PC-9 (cell line): ENCODE measurements at regions not wholly inside any gene's neighbourhood (a gene's known extent, or its start where the extent isn't known, plus 50 kb on each side); places are given as distances from the start of the nearest gene placed in this dataset.
A peak's percentile ranks its signal among the peaks of the same experiment; 100 is the strongest.

Experiments
- BruUV-seq: library from RNA; stranded (reverse); fragments of 400-500 nt; replicated peaks from 2 replicates; lab custom pipeline; 2021; lab: Mats Ljungman, UMichigan
- CTCF ChIA-PET: fragments of 300-600 bp; sonication (Branson Sonifier 250); formaldehyde crosslinking; loops from one replicate; lab custom pipeline; 2022; ENCODE audit warnings: antibody characterized with exemption; lab: Charles Lee
- POLR2A ChIA-PET: fragments of 300-600 bp; sonication (Branson Sonifier 250); formaldehyde crosslinking; loops from one replicate; lab custom pipeline; 2022; ENCODE audit warnings: antibody characterized with exemption; ENCODE audit not compliant: unreplicated experiment; lab: Charles Lee
- DNase-seq, 2 experiments: peaks; one replicate each; pipeline versions ENCODE4 v3.0.0 to v3.0.0-alpha.2; 2015 to 2022; ENCODE audit warnings: mixed read lengths in 1 of 2
- H2AFZ ChIP-seq: fragments of 200-600 bp; sonication (generic); 2 replicates; pipeline ENCODE4 v1.8.1; 2017; ENCODE audit warnings: antibody characterized with exemption
- H3F3A ChIP-seq: fragments of 200-600 bp; sonication (generic); 2 replicates; pipeline ENCODE4 v1.8.1; 2017; ENCODE audit warnings: antibody characterized with exemption, mild to moderate bottlenecking, low read depth; ENCODE audit not compliant: insufficient read depth
- H3K27ac ChIP-seq: fragments of 200-600 bp; sonication (generic); 2 replicates; pipeline ENCODE4 v1.6.1; 2016; ENCODE audit warnings: mixed run types
- H3K27me3 ChIP-seq: fragments of 200-600 bp; sonication (generic); 2 replicates; pipeline ENCODE4 v1.6.1; 2016; ENCODE audit warnings: low read depth, mixed run types; ENCODE audit not compliant: insufficient read depth
- H3K36me3 ChIP-seq: fragments of 200-600 bp; sonication (generic); 2 replicates; pipeline ENCODE4 v1.6.1; 2016; ENCODE audit warnings: low read depth, mixed run types
- H3K4me1 ChIP-seq: fragments of 200-600 bp; sonication (generic); replicated peaks from 2 replicates; pipeline ENCODE4 v1.6.1; 2016; ENCODE audit warnings: mixed run types; ENCODE audit not compliant: insufficient read depth
- H3K4me2 ChIP-seq: fragments of 200-600 bp; sonication (generic); 2 replicates; pipeline ENCODE4 v1.6.1; 2017; ENCODE audit warnings: mixed run types
- H3K4me3 ChIP-seq: fragments of 200-600 bp; sonication (generic); 2 replicates; pipeline ENCODE4 v1.6.1; 2016; ENCODE audit warnings: mixed run types
- H3K79me2 ChIP-seq: fragments of 200-600 bp; sonication (generic); 2 replicates; pipeline ENCODE4 v1.6.1; 2017; ENCODE audit warnings: low read depth, mixed run types
- H3K9me2 ChIP-seq: fragments of 200-600 bp; sonication (generic); 2 replicates; pipeline ENCODE4 v1.8.1; 2017; ENCODE audit warnings: mild to moderate bottlenecking; ENCODE audit not compliant: insufficient read depth
- H3K9me3 ChIP-seq: fragments of 200-600 bp; sonication (generic); 2 replicates; pipeline ENCODE4 v1.8.1; 2016; ENCODE audit warnings: low read depth; ENCODE audit not compliant: insufficient read depth
- H4K20me1 ChIP-seq: fragments of 200-600 bp; sonication (generic); 2 replicates; pipeline ENCODE4 v1.8.1; 2017; ENCODE audit not compliant: insufficient read depth
- CTCF ChIP-seq: fragments of 200-600 bp; sonication (generic); conservative IDR thresholded peaks from 2 replicates; pipeline ENCODE4 v1.6.1; 2017; ENCODE audit warnings: mixed run types, antibody characterized with exemption, mild to moderate bottlenecking, moderate library complexity
- EZH2 ChIP-seq: fragments of 200-600 bp; sonication (generic); IDR thresholded peaks from 2 replicates; pipeline ENCODE4 v1.8.0; 2017; ENCODE audit warnings: antibody characterized with exemption, low read depth
- intact Hi-C: fragments of 100-400 bp; cut with micrococcal nuclease; formaldehyde crosslinking; loops from one replicate; pipeline ENCODE4 v1.10.0; 2022; ENCODE audit not compliant: unreplicated experiment

GRCh38 chr3:17915341-17915740 lies 172.9 kb upstream of the TBC1D5 start:
- peak overlapping the region; percentile 66 for H3K27ac ChIP-seq
- H3K4me3 ChIP-seq: no peak overlapping the region
- no peaks in the 10 kb centered on the region for H4K20me1 ChIP-seq
- H3K9me3 ChIP-seq: no peaks in the 10 kb centered on the region
- peak overlapping the region; percentile 72; the same call in 1 of the 2 replicates for H2AFZ ChIP-seq
- DNase-seq: peak; percentile 14 to 36
- H3K36me3 ChIP-seq: no peaks in the 10 kb centered on the region
- peaks cover 5% of the 10 kb centered on the region; the same call in 1 of the 2 replicates for H3K4me1 ChIP-seq
- H3K9me2 ChIP-seq: no peaks in the 10 kb centered on the region
- H3K4me2 ChIP-seq: peak overlapping the region; percentile 17
- no peak for TF ChIP-seq EZH2
- no peak for TF ChIP-seq CTCF
- BruUV-seq: no TSS peak
- ChIA-PET CTCF (no interaction called here), POLR2A (interaction anchor here (0.5 kb wide), 1 partner anchor 276 kb away, joined by 4 read pairs; no protein-coding TSS in a partner anchor)
- intact Hi-C loops: no loop called here
- no peaks in the 10 kb centered on the region for H3K79me2 ChIP-seq
- H3K27me3 ChIP-seq: no peaks in the 10 kb centered on the region
- no peaks in the 10 kb centered on the region for H3F3A ChIP-seq

GRCh38 chr3:17913359-17913758 lies 170.9 kb upstream of the TBC1D5 start:
- Histone ChIP-seq H3F3A (no peaks in the 10 kb centered on the region), H3K4me3 (no peak overlapping the region), H3K27me3 (no peaks in the 10 kb centered on the region), H3K4me2 (no peak overlapping the region), H3K36me3 (no peaks in the 10 kb centered on the region), H4K20me1 (no peaks in the 10 kb centered on the region), H3K79me2 (no peaks in the 10 kb centered on the region), H3K9me2 (no peaks in the 10 kb centered on the region), H3K4me1 (peaks cover 5% of the 10 kb centered on the region; the same call in 1 of the 2 replicates), H3K9me3 (no peaks in the 10 kb centered on the region), H3K27ac (no peak overlapping the region), H2AFZ (no peak overlapping the region)
- intact Hi-C loops: no loop called here
- ChIA-PET POLR2A (no interaction called here), CTCF (no interaction called here)
- DNase-seq: no peak
- no TSS peak for BruUV-seq
- TF ChIP-seq EZH2 (no peak), CTCF (no peak)

- no peaks in the 10 kb centered on the region for H3K9me2 ChIP-seq
- ChIA-PET CTCF (no interaction called here), POLR2A (no interaction called here)
- no peaks in the 10 kb centered on the region for H4K20me1 ChIP-seq
- H3K9me3 ChIP-seq: no peaks in the 10 kb centered on the region
- H3K4me3 ChIP-seq: no peak overlapping the region
- H3K4me2 ChIP-seq: no peak overlapping the region
- H3K79me2 ChIP-seq: no peaks in the 10 kb centered on the region
- H3F3A ChIP-seq: no peaks in the 10 kb centered on the region
- H3K27ac ChIP-seq: no peak overlapping the region
- TF ChIP-seq EZH2 (no peak), CTCF (no peak)
- intact Hi-C loops: no loop called here
- peaks cover 5% of the 10 kb centered on the region; the same call in 1 of the 2 replicates for H3K4me1 ChIP-seq
- no peaks in the 10 kb centered on the region for H3K36me3 ChIP-seq
- no peaks in the 10 kb centered on the region for H3K27me3 ChIP-seq
- DNase-seq: no peak
- H2AFZ ChIP-seq: no peak overlapping the region
- BruUV-seq: no TSS peak
Observed at GRCh38 chr3:17911986-17912760, 169.7 kb upstream of the TBC1D5 start.
